ENCODE measurements at regions not wholly inside any gene's neighbourhood (a gene's known extent, or its start where the extent isn't known, plus 50 kb on each side); places are given as distances from the start of the nearest gene placed in this dataset.
A peak's percentile ranks its signal among the peaks of the same experiment; 100 is the strongest.
"Not testable (repeated sequence)": the region's sequence is repeated elsewhere in the genome, so short reads cannot be mapped to it uniquely, and the experiment has no call there.

GRCh38 chr11:44389963-44390605 lies 80.1 kb upstream of the ALX4 start:
- Histone ChIP-seq H3K27ac (ENCODE audit: low read length) (no peak overlapping the region), H3K36me3 (replicated peaks; ENCODE audit: low read depth, low read length) (peaks cover 6% of the 10 kb centered on the region), H3K27me3 (ENCODE audit: low read depth, low read length) (peaks cover 19% of the 10 kb centered on the region; the same call in 1 of the 2 replicates), H3K4me1 (ENCODE audit: low read length) (peaks cover 18% of the 10 kb centered on the region), H3K79me2 (ENCODE audit: low read length) (no peaks in the 10 kb centered on the region), H3K4me2 (ENCODE audit: low read length) (peak overlapping the region; percentile 55), H2AFZ (ENCODE audit: low read depth, low read length) (no peak overlapping the region), H3K9me3 (ENCODE audit: insufficient read depth, low read length) (peaks cover 10% of the 10 kb centered on the region; the same call in 1 of the 2 replicates), H3K9ac (ENCODE audit: low read length) (no peak overlapping the region), H4K20me1 (ENCODE audit: insufficient read depth, low read length) (no peaks in the 10 kb centered on the region), H3K4me3 (ENCODE audit: low read length) (0 out of 2 replicates have a peak overlapping the region, but pooled peaks have one; percentile 1)
- TF ChIP-seq CTCF (IDR thresholded peaks at IDR 0.05; ENCODE audit: low read depth, low read length) (no peak), EZH2phosphoT487 (IDR thresholded peaks at IDR 0.05; ENCODE audit: low read depth) (no peak)

GRCh38 chr11:44391004-44391403 lies 81.1 kb upstream of the ALX4 start:
- not testable (repeated sequence) for H3K9me3 ChIP-seq (ENCODE audit: insufficient read depth, low read length); H2AFZ ChIP-seq (ENCODE audit: low read depth, low read length); H3K36me3 ChIP-seq (replicated peaks; ENCODE audit: low read depth, low read length); H3K4me2 ChIP-seq (ENCODE audit: low read length); H3K9ac ChIP-seq (ENCODE audit: low read length); H4K20me1 ChIP-seq (ENCODE audit: insufficient read depth, low read length); H3K27ac ChIP-seq (ENCODE audit: low read length); H3K4me3 ChIP-seq (ENCODE audit: low read length); H3K79me2 ChIP-seq (ENCODE audit: low read length)
- H3K4me1 ChIP-seq (ENCODE audit: low read length) = peaks cover 18% of the 10 kb centered on the region
- H3K27me3 ChIP-seq (ENCODE audit: low read depth, low read length) = peaks cover 15% of the 10 kb centered on the region; the same call in 1 of the 2 replicates

- H3K4me1 ChIP-seq (ENCODE audit: low read length) = peaks cover 12% of the 10 kb centered on the region
- not testable (repeated sequence) for H3K4me2 ChIP-seq (ENCODE audit: low read length); H3K36me3 ChIP-seq (replicated peaks; ENCODE audit: low read depth, low read length); H3K9ac ChIP-seq (ENCODE audit: low read length); H2AFZ ChIP-seq (ENCODE audit: low read depth, low read length); H3K4me3 ChIP-seq (ENCODE audit: low read length); H3K27me3 ChIP-seq (ENCODE audit: low read depth, low read length); H3K27ac ChIP-seq (ENCODE audit: low read length); H3K9me3 ChIP-seq (ENCODE audit: insufficient read depth, low read length); H4K20me1 ChIP-seq (ENCODE audit: insufficient read depth, low read length); H3K79me2 ChIP-seq (ENCODE audit: low read length)
Observed at GRCh38 chr11:44396746-44397145, 86.8 kb upstream of the ALX4 start.

GRCh38 chr11:44397586-44398178 lies 87.7 kb upstream of the ALX4 start:
- Histone ChIP-seq H2AFZ (ENCODE audit: low read depth, low read length) (no peak overlapping the region), H3K27ac (ENCODE audit: low read length) (no peak overlapping the region), H4K20me1 (ENCODE audit: insufficient read depth, low read length) (no peaks in the 10 kb centered on the region), H3K9me3 (ENCODE audit: insufficient read depth, low read length) (no peaks in the 10 kb centered on the region), H3K36me3 (replicated peaks; ENCODE audit: low read depth, low read length) (no peaks in the 10 kb centered on the region), H3K79me2 (ENCODE audit: low read length) (no peaks in the 10 kb centered on the region), H3K4me3 (ENCODE audit: low read length) (no peak overlapping the region), H3K9ac (ENCODE audit: low read length) (no peak overlapping the region), H3K27me3 (ENCODE audit: low read depth, low read length) (peaks cover 5% of the 10 kb centered on the region; the same call in 1 of the 2 replicates), H3K4me2 (ENCODE audit: low read length) (no peak overlapping the region), H3K4me1 (ENCODE audit: low read length) (peaks cover 12% of the 10 kb centered on the region)
- TF ChIP-seq CTCF (IDR thresholded peaks at IDR 0.05; ENCODE audit: low read depth, low read length) (no peak), EZH2phosphoT487 (IDR thresholded peaks at IDR 0.05; ENCODE audit: low read depth) (no peak)

- Histone ChIP-seq H3K4me1 (ENCODE audit: low read length) (peaks cover 16% of the 10 kb centered on the region), H3K36me3 (replicated peaks; ENCODE audit: low read depth, low read length) (no peaks in the 10 kb centered on the region), H3K4me2 (ENCODE audit: low read length) (no peak overlapping the region), H2AFZ (ENCODE audit: low read depth, low read length) (no peak overlapping the region), H3K27ac (ENCODE audit: low read length) (no peak overlapping the region), H3K9me3 (ENCODE audit: insufficient read depth, low read length) (no peaks in the 10 kb centered on the region), H3K4me3 (ENCODE audit: low read length) (no peak overlapping the region), H3K27me3 (ENCODE audit: low read depth, low read length) (peaks cover 5% of the 10 kb centered on the region; the same call in 1 of the 2 replicates), H3K79me2 (ENCODE audit: low read length) (no peaks in the 10 kb centered on the region), H3K9ac (ENCODE audit: low read length) (no peak overlapping the region), H4K20me1 (ENCODE audit: insufficient read depth, low read length) (no peaks in the 10 kb centered on the region)
- no peak for TF ChIP-seq EZH2phosphoT487 (IDR thresholded peaks at IDR 0.05; ENCODE audit: low read depth)
- no peak for TF ChIP-seq CTCF (IDR thresholded peaks at IDR 0.05; ENCODE audit: low read depth, low read length)
Observed at GRCh38 chr11:44398266-44399030, 88.5 kb upstream of the ALX4 start.

Measured in OCI-LY3 (cell line).